Superior temporal gyrus (tissue), 1 donor: ENCODE measurements at regions not wholly inside any gene's neighbourhood (a gene's known extent, or its start where the extent isn't known, plus 50 kb on each side); places are given as distances from the start of the nearest gene placed in this dataset.
"Not testable (repeated sequence)": the region's sequence is repeated elsewhere in the genome, so short reads cannot be mapped to it uniquely, and the experiment has no call there.

Experiments used
- DNase-seq: peaks from one replicate; pipeline ENCODE4 v3.0.0-alpha.2; 2016; ENCODE audit errors: extremely low spot score

DNA sequence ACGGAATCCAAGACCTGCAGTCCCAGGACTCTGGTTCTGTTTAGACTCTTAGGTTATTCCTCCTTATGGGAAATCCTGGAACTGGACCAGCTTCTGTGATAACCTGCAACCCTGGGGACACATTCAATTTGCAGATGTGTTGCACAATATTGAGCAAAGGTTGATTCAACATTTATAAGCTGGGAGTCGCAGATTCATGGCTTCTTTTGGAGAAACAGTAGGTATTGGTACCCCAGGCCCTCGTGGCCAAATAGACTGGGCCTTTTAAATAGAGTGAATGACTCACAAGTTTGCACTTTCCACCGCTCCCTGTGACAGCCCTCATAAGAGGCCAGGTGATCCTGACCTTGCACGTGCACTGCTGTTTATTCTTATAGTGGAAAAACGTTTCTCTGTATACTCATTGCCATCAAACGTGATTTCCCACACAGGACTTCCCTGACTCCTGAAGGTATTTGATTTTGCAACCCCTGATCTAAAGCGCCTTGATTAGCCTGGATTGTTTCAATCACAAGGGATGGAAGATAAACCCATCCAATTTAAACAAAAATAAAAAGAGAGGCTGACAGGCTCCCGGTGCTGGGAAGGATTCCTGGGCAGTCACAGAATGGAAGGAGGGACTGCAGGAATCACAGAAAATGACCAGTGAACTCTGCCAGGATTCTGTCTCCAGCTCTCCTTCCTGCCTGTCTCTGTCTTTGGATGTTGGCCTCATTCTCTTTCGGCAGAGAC is 98.0 kb downstream of the VCPKMT start:
- DNase-seq = no peak

DNA sequence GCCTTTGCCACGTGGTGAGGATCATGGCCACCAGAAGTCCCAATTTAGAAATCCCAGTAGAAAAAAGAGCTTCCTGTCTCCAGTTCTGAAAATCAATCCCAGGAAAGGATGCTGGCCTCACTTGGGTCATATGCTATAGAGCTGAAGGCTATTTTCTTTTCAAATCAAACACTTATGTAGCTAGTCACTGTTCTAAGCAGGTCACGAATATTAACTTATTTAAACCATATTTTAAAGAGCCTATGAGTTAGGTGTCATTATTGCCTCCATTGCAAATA is 97.5 kb downstream of the VCPKMT start:
- DNase-seq = no peak

DNA sequence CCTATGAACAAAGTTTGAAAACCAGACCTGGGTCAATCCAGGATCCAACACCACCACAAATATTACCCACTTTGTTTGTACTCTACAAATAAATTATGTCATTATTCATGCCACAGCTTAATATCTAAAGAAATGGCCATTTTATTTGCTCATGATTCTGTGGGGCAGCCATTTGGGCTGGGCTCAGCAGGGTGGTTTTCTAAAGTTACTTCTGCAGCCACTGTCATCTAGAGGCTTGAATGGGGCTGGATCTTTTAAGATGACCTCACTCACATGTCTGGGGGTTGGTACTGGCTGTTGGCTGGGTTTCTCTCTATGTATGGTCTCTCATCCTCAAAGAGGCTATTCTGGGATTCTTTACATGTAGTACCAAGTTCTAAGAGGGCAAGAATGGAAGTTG is 96.2 kb downstream of the VCPKMT start:
- DNase-seq = no peak

DNA sequence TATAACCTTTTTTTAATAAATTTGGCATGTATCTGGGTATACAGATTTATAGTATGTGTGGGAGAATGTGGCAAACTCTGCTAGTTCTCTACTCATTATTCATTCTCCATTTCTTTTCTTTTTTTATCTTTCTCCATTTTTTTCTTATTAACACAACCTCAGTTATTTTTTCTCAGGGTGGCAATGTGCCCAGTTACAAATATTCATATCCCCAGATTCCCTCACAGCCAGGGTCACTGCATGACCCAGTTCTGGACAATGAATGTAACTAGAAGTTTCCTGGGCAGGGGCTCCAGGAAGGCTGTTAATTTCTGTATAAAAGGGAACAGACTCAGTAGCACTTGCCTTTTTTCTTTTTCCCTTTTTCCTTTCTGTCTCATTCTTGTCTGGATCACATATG is 95.6 kb downstream of the VCPKMT start:
- no peak for DNase-seq

DNA sequence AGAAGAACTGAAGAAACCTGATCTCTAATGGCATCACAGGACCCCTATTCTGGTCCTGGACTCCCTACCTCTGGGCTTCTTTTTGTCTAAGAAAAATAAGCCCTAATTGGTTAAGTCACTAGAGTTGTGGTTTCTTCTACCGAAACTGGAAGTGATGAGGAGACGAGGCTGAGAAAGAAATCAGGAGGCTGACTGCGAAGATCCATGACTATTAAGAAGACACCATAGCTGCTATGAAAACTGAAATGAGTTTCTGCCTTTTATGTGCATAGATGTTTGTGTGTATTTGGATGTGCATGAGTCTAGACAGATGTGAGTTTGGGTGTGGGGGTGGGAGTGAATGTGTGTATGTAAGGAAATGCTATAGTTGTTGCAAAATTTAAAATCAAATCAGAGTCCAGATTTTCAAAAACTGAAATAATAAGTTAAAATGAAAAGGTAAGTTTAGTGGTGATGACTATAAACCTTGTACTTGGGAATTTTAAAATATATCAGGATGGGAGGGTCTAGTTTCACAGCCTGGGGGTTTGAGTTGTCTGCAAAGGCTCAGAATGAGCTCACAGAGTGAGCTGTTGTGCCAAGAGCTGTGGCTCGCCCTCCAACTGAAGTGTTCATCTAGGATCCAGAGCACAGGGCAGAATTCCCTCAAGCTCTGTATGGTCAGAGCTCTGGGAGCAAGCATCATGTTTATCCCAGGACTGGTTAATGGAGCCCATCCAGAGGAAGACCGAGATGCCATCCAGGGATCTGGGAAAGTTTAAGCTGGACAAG is 94.9 kb downstream of the VCPKMT start:
- no peak for DNase-seq

DNA sequence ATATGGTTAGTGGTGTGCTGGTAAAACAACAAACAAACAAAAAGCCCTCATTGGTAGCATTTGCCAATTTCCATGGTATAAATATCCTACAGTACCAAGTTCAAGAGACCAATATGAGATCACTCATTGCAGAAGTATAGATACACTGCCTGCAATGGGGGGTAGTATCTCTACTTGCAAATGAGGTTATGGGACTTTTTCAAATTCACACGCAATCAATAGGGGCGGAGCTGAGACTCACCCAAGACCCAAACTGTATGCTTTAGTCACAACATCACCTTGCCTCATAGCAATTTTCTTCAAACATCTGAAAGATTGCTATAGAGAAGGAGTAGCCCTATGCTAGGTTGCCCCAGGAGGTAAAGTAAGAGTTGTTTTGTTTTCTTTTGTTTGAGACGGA is 93.7 kb downstream of the VCPKMT start:
- DNase-seq = no peak

DNA sequence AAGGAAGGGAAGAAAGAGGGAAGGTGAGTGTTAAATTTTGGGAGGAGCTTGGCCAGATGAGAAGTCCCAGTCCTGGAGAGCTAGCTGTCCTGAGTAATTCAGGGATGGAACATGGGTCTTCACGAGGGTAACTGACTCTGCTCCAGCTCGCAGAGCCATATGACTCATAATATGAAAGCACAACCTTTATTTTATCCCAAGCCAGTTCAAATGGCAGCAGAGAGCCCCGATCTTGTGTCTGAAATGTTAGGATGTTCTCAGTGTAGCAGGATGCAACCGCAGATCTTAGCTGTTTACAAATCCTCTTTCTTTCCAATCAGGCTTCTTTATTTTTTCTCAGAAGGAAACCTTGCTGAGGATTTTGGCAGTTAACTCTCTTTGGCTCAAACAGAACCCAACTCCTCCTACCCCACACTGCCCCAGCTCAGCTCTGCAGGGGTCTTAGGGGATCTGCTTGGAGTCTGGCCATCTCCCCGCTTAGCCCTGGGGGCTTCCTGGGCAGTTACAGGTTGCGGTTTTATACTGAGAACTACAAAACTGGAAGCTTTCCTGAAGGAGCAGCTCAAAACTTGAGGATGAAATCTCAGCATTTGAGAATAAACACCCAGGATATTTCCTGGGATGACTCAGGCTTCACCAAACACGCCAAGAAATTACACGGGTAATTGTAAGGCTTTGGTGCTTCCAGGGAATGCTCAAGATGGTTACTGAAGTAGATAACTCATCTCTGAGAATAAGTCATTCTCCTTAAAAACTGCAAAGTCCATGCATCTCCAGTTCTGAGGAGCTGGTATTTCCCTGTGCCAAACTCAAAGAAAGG is 92.5 kb downstream of the VCPKMT start:
- peak; percentile 44 for DNase-seq

DNA sequence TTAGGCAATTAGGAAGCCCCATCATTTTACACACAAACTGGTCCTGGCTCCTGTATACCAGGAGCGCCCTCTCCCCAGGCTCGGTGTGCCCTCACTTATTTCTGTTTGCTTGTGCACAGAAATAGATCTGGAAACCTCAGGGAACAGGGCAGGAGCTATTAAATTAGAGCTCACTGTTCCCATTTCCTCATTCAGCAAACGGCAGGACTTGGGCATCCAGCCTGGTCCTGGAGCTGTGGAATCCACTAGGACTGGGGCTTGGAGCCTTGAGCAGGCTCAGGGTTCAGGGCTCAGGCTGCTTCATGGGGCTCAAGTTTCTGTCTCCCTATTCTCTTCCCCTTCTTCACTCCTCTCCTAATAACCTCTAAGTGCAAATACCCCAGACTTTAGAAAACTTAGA is 91.3 kb downstream of the VCPKMT start:
- no peak for DNase-seq

DNA sequence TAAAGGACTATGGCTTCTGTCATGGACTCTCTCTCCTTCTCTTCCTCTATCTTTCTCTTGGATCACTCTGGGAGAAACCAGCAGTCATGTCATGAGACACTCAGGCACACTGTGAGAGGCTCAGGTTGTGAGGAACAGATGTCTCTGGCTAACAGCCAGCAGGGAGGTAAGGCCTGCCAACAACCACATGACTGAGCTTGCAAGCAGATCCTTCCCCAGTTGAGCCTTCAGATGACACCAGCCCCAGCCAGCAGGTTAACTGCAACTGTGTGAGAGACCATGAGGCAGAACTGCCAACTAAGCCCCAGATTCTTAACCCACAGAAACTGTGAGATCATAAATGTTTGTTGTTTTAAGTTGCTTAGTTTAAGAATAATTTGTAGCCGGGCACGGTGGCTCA is 90.6 kb downstream of the VCPKMT start:
- no peak for DNase-seq

DNA sequence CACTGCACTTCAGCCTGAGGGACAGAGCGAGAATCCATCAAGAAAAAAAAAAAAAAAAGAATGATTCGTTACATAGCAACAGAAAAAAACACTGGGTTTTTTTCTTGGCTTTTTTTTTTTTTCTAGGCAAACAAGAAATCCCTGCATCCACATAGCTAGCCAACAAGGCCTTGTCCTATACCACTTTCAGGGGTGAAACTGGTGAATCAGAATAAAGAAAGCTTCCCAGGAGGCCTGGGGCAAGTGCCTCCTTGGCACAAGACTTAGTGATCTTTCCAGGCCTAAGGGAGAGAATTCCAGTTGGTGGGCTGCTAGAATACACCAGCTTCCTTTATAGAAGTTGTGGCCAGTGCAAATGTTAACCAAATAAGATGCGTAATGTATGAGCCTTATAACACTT is 90.0 kb downstream of the VCPKMT start:
- no peak for DNase-seq

DNA sequence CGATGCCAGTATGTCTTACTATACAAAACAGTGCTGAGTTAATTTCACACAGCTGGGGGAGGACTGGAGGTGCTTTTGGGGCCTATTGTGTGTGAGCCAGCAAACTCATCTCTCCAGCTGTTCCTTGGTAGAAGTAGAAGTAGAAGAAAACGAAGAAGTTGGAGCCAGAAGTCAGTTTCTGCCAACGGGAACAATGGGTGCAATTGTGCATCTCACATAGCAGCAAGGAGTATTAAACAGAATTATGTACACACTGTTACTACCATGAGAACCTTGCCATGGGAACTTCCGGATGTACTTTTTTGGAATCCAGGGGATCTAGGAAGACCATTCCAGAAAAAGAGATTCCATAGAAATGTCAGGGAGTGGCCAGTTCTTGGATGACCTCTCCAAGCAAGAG is 88.6 kb downstream of the VCPKMT start:
- no peak for DNase-seq

DNA sequence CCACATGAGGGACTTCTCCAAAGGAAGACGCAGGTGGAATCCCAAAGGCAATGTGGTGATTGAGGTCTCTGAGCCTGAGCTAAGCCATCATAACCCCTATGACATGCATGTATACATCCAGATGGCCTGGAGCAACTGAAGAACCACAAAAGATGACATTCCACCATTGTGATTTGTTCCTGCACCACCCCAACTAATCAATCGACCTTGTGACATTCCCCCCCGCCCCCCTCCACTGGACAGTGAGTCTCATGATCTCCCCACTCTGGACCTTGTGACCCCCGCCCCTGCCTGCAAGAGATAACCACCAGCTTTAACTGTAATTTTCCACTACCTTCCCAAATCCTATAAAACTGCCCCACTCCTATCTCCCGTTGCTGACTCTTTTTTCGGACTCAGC is 87.9 kb downstream of the VCPKMT start:
- DNase-seq = no peak

DNA sequence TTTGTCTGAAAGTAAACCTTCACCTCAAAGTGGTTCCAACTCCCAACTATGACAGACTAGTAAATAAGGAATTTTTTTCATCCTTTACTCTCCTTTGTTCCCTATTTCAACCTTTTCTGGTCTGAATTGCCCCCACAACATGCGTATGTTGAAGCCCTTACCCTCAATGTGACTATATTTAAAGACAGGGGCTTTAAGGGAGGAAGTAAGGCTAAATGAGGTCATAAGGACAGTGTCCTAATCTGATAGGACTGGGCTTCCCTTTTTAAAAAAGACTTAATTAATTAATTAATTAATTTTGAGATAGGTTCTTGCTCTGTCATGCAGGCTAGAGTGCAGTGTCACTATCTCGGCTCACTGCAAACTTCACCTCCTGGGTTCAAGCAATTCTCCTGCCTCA is 86.3 kb downstream of the VCPKMT start:
- no peak for DNase-seq

DNA sequence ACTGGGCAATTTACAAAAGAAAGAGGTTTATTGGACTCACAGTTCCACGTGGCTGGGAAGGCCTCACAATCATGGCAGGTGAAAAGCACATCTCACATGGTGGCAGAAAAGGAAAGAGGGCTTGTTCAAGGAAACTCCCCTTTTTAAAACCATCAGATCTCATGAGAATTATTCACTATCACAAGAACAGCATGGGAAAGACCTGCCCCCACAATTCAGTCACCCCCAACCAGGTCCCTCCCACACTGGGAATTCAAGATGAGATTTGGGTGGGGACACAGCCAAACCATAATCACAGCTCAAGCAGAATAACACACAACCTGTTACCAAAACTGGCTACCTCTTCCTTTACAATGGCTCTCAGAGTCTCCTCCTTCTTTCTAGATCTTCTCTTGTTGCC is 85.5 kb downstream of the VCPKMT start:
- DNase-seq = not testable (repeated sequence)

DNA sequence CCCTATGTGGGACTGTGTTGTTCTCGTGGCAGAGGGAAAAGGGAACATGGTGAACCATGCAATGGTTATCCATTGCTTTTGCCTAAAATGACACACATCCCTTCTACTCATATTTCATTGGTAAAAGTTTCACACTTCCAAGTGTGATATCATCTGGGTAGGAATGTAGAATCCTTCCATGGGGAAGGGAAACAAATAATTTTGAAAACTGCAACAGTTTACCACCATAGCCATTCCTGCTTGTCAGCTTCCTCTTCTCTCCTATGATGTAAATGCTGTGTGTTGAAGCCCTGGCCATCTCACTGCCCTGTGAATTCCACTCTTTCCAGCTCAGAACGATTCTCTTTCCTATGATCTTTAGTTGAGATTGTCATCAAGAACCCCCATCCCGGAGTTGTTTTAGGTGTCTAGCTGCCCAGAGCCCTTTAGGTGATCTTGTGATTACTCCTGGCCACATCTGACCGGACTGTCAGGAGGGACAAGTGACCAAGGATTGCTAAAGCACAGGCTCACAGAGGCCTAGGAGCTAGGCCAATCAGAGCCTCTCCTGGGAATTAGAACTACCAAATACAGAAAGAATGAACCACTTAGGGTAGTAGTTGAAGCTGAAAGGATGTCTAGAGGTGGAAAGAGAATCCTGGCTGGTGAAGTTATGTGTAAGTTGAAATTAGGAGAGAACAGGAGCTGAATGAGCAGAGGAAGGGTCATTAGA is 84.6 kb downstream of the VCPKMT start:
- no peak for DNase-seq

DNA sequence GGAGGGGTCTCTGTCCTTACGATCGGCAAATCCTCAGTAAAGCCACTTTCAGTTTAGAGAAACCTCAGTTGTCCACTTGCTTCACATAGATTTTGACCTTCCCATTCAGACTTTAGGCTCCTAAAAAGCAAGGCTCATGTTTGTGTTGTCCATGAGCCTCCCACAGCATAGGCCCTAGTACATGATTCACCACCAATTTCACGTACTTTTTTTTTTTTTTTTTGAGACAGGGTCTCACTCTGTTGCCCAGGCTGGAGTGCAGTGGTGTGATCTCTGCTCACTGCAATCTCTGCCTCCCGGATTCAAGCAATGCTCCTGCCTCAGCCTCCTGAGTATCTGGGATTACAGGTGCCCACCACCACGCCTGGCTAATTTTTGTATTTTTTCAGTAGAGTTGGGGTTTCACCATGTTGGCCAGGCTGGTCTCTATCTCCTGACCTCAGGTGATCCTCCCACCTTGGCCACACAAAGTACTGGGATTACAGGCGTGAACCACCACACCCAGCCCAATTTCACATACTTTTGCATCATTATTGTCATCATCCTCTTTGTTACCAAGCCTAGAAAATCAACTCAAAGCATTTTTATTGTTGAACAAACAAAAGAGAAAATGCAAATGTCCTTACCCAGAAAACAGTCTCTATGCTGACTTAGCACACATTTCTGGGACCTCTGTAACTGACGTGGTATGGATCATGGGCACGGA is 83.8 kb downstream of the VCPKMT start:
- DNase-seq = not testable (repeated sequence)

DNA sequence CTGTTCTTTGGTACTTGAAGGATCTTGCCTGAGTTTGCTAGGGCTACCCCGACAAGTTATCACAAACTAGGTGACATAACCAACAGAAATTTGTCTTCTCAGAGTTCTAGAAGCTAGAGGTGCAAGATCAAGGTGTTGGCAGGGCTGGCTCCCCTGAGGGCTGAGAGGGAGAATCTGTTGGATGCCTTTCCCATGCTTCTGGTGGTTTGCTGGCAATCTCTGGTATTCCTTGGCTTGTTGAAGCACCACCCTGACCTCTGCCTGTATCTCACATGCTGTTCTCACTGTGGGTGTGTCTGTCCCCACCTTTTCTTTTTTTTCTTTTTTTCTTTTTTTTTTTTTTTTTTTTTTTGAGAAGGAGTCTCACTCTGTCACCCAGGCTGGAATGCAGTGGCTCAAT is 81.2 kb downstream of the VCPKMT start:
- DNase-seq = no peak

DNA sequence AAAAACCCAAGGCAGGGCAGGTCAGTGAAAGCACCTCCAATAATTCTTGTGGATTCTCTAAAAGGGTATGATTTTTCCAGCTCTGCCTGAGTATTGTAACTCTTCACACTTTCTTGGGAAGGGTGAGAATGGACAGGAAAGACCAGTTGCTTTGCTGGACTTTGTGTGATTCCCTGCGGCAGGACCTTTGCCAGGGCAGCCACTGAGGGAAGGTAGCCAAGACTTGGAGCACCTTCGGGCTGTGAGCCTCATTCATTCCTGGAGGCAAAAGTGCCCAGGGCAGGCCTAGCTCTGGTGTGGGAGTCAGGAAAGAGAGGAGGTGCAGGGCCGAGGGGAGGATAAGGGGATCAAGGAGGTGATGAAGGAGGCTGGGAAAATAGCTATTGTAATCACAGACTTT is 80.2 kb downstream of the VCPKMT start:
- DNase-seq = no peak

DNA sequence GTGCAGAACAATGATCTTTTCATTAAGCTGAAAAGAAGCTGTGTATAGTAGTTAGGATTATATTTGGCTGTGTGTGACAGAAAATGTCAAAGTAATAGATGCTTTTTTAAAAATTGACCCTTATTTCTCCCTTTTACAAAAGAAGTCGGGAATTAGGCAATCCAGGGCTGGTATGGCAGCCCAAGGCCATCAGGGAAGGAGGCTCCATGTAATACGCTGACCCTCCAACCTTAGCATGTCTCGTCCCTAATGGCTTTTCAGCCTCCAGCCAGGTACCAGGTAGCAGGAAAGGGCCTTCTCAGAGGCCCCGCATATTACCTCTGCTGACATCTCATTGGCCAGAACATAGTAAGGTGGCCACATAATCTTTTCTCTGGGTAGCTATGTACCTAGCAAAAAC is 79.7 kb downstream of the VCPKMT start:
- no peak for DNase-seq

DNA sequence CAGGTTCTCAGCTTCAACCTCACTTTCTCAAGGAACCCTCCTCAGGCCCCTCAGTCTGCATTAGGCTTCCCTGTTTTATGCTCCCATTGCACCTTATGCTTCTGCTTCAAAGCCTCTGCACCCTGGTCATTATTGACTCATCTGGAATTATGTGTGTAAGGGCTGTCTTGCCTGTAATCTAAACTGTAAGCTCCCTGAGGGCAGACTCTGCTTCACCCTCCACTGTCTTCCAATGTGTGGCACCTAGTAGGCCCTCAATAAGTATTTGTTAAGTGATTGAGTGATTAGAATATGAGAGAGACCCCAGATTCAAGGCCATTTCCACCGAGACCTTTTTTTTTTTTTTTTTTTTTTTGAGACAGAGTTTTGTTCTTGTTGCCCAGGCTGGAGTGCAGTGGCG is 79.1 kb downstream of the VCPKMT start:
- DNase-seq = no peak

DNA sequence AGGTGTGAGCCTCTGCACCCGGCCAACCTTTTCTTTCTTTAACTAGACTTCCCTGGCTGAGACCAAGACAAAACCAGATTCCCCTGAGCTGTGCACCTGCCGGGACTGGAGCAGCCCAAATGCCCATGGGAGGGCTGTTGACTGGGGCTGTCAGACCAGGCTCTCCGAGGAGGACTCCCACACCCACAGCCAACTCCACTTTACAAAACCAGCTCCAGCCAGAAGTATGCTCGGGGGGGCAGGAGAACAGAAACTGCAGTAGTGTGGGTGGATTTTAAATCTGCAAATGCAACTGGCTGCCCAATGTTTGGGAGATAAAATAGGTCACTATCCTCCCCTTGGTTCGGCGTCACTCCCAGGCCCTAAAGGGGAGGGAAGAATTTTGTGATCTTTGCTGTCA is 78.5 kb downstream of the VCPKMT start:
- DNase-seq = peak; percentile 31
